SH-SY5Y (cell line): ENCODE measurements at regions not wholly inside any gene's neighbourhood (a gene's known extent, or its start where the extent isn't known, plus 50 kb on each side); places are given as distances from the start of the nearest gene placed in this dataset.
A peak's percentile ranks its signal among the peaks of the same experiment; 100 is the strongest.

Experiments
- GATA2 ChIP-seq: IDR thresholded peaks from 2 replicates; pipeline ENCODE4 v1.6.1; 2011; ENCODE audit warnings: mild to moderate bottlenecking, low read depth, low read length
- GATA3 ChIP-seq: IDR thresholded peaks from 2 replicates; pipeline ENCODE4 v1.6.1; 2011; ENCODE audit warnings: low read depth, mild to moderate bottlenecking, low read length, moderate library complexity

GRCh38 chr1:187336441-187337168, 507.9 kb downstream of the PLA2G4A start:
- TF ChIP-seq GATA3 (0 out of 2 replicates have a peak, but pooled peaks have one; percentile 21), GATA2 (no peak)
